Fibroblast of peridontal ligament (primary cell): ENCODE measurements at regions not wholly inside any gene's neighbourhood (a gene's known extent, or its start where the extent isn't known, plus 50 kb on each side); places are given as distances from the start of the nearest gene placed in this dataset.

Experiments used
- DNase-seq: peaks from one replicate; pipeline ENCODE4 v3.0.0-alpha.2; 2010; ENCODE audit errors: extremely low read depth

- no peak for DNase-seq
These were observed 355.0 kb upstream of the ROBO2 start for GRCh38 chr3:76684946-76685345.

- no peak for DNase-seq
These were observed 354.0 kb upstream of the ROBO2 start for GRCh38 chr3:76685858-76686257.

GRCh38 chr3:76687019-76687418 lies 352.9 kb upstream of the ROBO2 start:
- DNase-seq, result no peak

- DNase-seq, result no peak
These were observed 345.8 kb upstream of the ROBO2 start for GRCh38 chr3:76694063-76694462.

GRCh38 chr3:76698136-76698706 lies 341.7 kb upstream of the ROBO2 start:
- DNase-seq, result no peak

GRCh38 chr3:76699846-76700245 lies 340.1 kb upstream of the ROBO2 start:
- no peak for DNase-seq

GRCh38 chr3:76700323-76700722 lies 339.6 kb upstream of the ROBO2 start:
- no peak for DNase-seq

- no peak for DNase-seq
These were observed 337.2 kb upstream of the ROBO2 start for GRCh38 chr3:76702676-76703075.

GRCh38 chr3:76715426-76715825 lies 324.5 kb upstream of the ROBO2 start:
- DNase-seq, result no peak

- no peak for DNase-seq
These were observed 316.5 kb upstream of the ROBO2 start for GRCh38 chr3:76723366-76723765.

- no peak for DNase-seq
These were observed 315.8 kb upstream of the ROBO2 start for GRCh38 chr3:76724075-76724474.

GRCh38 chr3:76724706-76725105 lies 315.2 kb upstream of the ROBO2 start:
- DNase-seq, result no peak

- DNase-seq, result no peak
These were observed 313.9 kb upstream of the ROBO2 start for GRCh38 chr3:76726034-76726433.

GRCh38 chr3:76728426-76728825 lies 311.5 kb upstream of the ROBO2 start:
- DNase-seq, result no peak

- DNase-seq, result no peak
These were observed 308.4 kb upstream of the ROBO2 start for GRCh38 chr3:76731471-76731870.

GRCh38 chr3:76733073-76733759 lies 306.7 kb upstream of the ROBO2 start:
- DNase-seq, result no peak

GRCh38 chr3:76735152-76735551 lies 304.7 kb upstream of the ROBO2 start:
- DNase-seq, result no peak

- no peak for DNase-seq
These were observed 286.3 kb upstream of the ROBO2 start for GRCh38 chr3:76753599-76753998.

GRCh38 chr3:76754247-76754646 lies 285.7 kb upstream of the ROBO2 start:
- DNase-seq, result no peak

- DNase-seq, result no peak
These were observed 283.3 kb upstream of the ROBO2 start for GRCh38 chr3:76756577-76756976.

- DNase-seq, result no peak
These were observed 279.6 kb upstream of the ROBO2 start for GRCh38 chr3:76760336-76760735.

- no peak for DNase-seq
These were observed 274.4 kb upstream of the ROBO2 start for GRCh38 chr3:76765511-76765910.

GRCh38 chr3:76768912-76769311 lies 271.0 kb upstream of the ROBO2 start:
- DNase-seq, result no peak

- DNase-seq, result no peak
These were observed 263.0 kb upstream of the ROBO2 start for GRCh38 chr3:76776927-76777326.
